ENCODE measurements at regions not wholly inside any gene's neighbourhood (a gene's known extent, or its start where the extent isn't known, plus 50 kb on each side); places are given as distances from the start of the nearest gene placed in this dataset.
A peak's percentile ranks its signal among the peaks of the same experiment; 100 is the strongest.

DNA sequence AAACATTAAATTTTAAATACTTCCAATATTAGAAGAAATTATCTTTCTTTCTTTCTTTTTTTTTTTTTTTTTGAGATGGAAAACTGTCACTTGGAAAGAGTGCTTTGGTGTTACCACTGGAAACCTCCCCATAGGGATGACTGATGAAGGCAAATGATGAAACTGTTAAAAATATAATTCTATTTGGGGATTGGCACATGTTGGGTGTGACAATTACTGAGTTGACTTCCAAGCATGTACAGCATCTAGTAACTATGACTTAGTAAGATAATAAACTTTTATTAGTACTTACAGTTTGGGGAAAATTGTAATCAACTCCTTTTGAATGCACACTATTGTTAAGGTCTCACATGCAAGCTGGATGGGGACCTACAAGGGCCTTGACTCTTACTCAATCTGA lies 592.5 kb downstream of the KCTD12 start:
- ChIA-PET CTCF (no interaction called here), POLR2A (ENCODE audit: unreplicated experiment) (no interaction called here)
- H4K20me1 ChIP-seq (ENCODE audit: insufficient read depth) = no peaks in the 10 kb centered on the region
- no peak for DNase-seq
- no peak overlapping the region for H3K4me2 ChIP-seq
- no peak overlapping the region for H3K4me3 ChIP-seq
- no peak for TF ChIP-seq EZH2 (IDR thresholded peaks at IDR 0.05; ENCODE audit: low read depth)
- TF ChIP-seq, protein P1, sequence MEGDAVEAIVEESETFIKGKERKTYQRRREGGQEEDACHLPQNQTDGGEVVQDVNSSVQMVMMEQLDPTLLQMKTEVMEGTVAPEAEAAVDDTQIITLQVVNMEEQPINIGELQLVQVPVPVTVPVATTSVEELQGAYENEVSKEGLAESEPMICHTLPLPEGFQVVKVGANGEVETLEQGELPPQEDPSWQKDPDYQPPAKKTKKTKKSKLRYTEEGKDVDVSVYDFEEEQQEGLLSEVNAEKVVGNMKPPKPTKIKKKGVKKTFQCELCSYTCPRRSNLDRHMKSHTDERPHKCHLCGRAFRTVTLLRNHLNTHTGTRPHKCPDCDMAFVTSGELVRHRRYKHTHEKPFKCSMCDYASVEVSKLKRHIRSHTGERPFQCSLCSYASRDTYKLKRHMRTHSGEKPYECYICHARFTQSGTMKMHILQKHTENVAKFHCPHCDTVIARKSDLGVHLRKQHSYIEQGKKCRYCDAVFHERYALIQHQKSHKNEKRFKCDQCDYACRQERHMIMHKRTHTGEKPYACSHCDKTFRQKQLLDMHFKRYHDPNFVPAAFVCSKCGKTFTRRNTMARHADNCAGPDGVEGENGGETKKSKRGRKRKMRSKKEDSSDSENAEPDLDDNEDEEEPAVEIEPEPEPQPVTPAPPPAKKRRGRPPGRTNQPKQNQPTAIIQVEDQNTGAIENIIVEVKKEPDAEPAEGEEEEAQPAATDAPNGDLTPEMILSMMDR (conservative IDR thresholded peaks at IDR 0.05) = no peak
- H3K9me2 ChIP-seq (ENCODE audit: insufficient read depth) = no peaks in the 10 kb centered on the region
- 0 out of 2 replicates have a peak overlapping the region, but pooled peaks have one; percentile 9 for H3K27ac ChIP-seq
- intact Hi-C loops (cut with micrococcal nuclease; ENCODE audit: unreplicated experiment) = no loop called here
- H3K9me3 ChIP-seq (ENCODE audit: insufficient read depth, low read depth) = no peaks in the 10 kb centered on the region; the same call in 1 of the 2 replicates
- no peaks in the 10 kb centered on the region for H3K27me3 ChIP-seq (ENCODE audit: insufficient read depth, low read depth)
- no peak overlapping the region for H2AFZ ChIP-seq
- H3K36me3 ChIP-seq (ENCODE audit: low read depth) = no peaks in the 10 kb centered on the region
- no peaks in the 10 kb centered on the region for H3K79me2 ChIP-seq (ENCODE audit: low read depth)
- H3F3A ChIP-seq (ENCODE audit: insufficient read depth, low read depth) = 0 out of 2 replicates have a peak, but pooled peaks cover 4% of the 10 kb centered on the region
- BruUV-seq (replicated peaks) = no TSS peak
- 0 out of 2 replicates have a peak, but pooled peaks cover 5% of the 10 kb centered on the region for H3K4me1 ChIP-seq (replicated peaks; ENCODE audit: insufficient read depth)

DNA sequence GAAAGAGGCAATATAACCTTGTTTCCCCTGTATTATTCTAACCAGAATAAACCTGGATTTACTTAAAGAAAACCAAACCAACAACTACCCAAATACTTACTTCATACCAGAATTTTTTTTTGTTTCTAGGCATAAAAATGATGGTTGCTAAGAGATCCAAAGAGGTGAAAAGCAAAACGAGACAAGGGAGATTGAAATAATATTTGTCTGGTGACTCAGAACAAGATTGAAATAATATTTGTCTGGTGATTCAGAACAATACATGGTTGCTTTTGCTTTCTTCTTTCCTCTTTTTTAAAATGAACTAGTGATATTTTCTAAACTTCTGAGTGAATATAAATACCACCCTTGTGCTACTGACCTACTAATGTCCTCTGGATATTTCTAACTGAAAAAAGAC lies 592.9 kb downstream of the KCTD12 start:
- no peaks in the 10 kb centered on the region for H4K20me1 ChIP-seq (ENCODE audit: insufficient read depth)
- intact Hi-C loops (cut with micrococcal nuclease; ENCODE audit: unreplicated experiment) = no loop called here
- no peaks in the 10 kb centered on the region; the same call in 1 of the 2 replicates for H3K9me3 ChIP-seq (ENCODE audit: insufficient read depth, low read depth)
- no TSS peak for BruUV-seq (replicated peaks)
- H3K4me3 ChIP-seq = no peak overlapping the region
- no peaks in the 10 kb centered on the region for H3K9me2 ChIP-seq (ENCODE audit: insufficient read depth)
- DNase-seq = peak in 1 of 2 experiments; percentile 43
- TF ChIP-seq, protein P1 (conservative IDR thresholded peaks at IDR 0.05) = no peak
- TF ChIP-seq EZH2 (IDR thresholded peaks at IDR 0.05; ENCODE audit: low read depth) = no peak
- H3K79me2 ChIP-seq (ENCODE audit: low read depth) = no peaks in the 10 kb centered on the region
- H3K4me1 ChIP-seq (replicated peaks; ENCODE audit: insufficient read depth) = 0 out of 2 replicates have a peak, but pooled peaks cover 5% of the 10 kb centered on the region
- no peaks in the 10 kb centered on the region for H3K36me3 ChIP-seq (ENCODE audit: low read depth)
- H3K27ac ChIP-seq = no peak overlapping the region
- no peak overlapping the region for H3K4me2 ChIP-seq
- POLR2A ChIA-PET (ENCODE audit: unreplicated experiment) = no interaction called here
- CTCF ChIA-PET = no interaction called here
- H3F3A ChIP-seq (ENCODE audit: insufficient read depth, low read depth) = 0 out of 2 replicates have a peak, but pooled peaks cover 4% of the 10 kb centered on the region
- H3K27me3 ChIP-seq (ENCODE audit: insufficient read depth, low read depth) = no peaks in the 10 kb centered on the region
- H2AFZ ChIP-seq = no peak overlapping the region

DNA sequence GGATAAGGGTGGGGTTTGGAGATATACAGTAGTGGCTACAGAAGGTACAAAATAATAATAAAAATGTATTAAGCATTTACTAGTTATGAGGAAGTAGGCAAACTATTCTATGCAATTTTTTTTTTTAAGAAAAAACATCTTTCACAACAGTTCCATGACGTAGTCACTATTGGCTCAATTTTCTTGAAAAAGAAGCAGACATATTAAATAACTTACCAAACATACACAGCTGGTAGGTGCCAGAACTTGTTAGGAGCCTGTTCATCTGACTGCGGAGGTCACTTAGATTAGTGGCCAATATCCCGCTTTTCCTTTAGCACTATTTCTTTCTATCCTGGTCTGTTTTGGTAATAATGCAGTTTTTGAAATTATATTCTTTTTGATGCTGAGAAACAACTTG lies 593.5 kb downstream of the KCTD12 start:
- no peak for DNase-seq

More for the DNA sequence above, 593.5 kb downstream of the KCTD12 start:
- H3K9me3 ChIP-seq (ENCODE audit: insufficient read depth, low read depth) = no peaks in the 10 kb centered on the region; the same call in 1 of the 2 replicates
- H3K27ac ChIP-seq = no peak overlapping the region
- H3K9me2 ChIP-seq (ENCODE audit: insufficient read depth) = no peaks in the 10 kb centered on the region
- no peaks in the 10 kb centered on the region for H3K79me2 ChIP-seq (ENCODE audit: low read depth)
- intact Hi-C loops (cut with micrococcal nuclease; ENCODE audit: unreplicated experiment) = no loop called here
- H3K27me3 ChIP-seq (ENCODE audit: insufficient read depth, low read depth) = no peaks in the 10 kb centered on the region
- H3K4me3 ChIP-seq = no peak overlapping the region
- H3K4me2 ChIP-seq = no peak overlapping the region
- H3K4me1 ChIP-seq (replicated peaks; ENCODE audit: insufficient read depth) = 0 out of 2 replicates have a peak, but pooled peaks cover 5% of the 10 kb centered on the region
- no peak overlapping the region for H2AFZ ChIP-seq
- H4K20me1 ChIP-seq (ENCODE audit: insufficient read depth) = no peaks in the 10 kb centered on the region
- ChIA-PET CTCF (no interaction called here), POLR2A (ENCODE audit: unreplicated experiment) (no interaction called here)
- 0 out of 2 replicates have a peak, but pooled peaks cover 4% of the 10 kb centered on the region for H3F3A ChIP-seq (ENCODE audit: insufficient read depth, low read depth)
- TF ChIP-seq, protein P1 (conservative IDR thresholded peaks at IDR 0.05) = no peak
- no peak for TF ChIP-seq EZH2 (IDR thresholded peaks at IDR 0.05; ENCODE audit: low read depth)
- BruUV-seq (replicated peaks) = no TSS peak
- H3K36me3 ChIP-seq (ENCODE audit: low read depth) = no peaks in the 10 kb centered on the region
